Inflammatory macrophage (primary cell): ENCODE measurements at regions not wholly inside any gene's neighbourhood (a gene's known extent, or its start where the extent isn't known, plus 50 kb on each side); places are given as distances from the start of the nearest gene placed in this dataset.

Experiments
- DNase-seq, 2 donors: peaks; one replicate each; pipeline ENCODE4 v3.0.0-alpha.2; 2020 to 2022

DNA sequence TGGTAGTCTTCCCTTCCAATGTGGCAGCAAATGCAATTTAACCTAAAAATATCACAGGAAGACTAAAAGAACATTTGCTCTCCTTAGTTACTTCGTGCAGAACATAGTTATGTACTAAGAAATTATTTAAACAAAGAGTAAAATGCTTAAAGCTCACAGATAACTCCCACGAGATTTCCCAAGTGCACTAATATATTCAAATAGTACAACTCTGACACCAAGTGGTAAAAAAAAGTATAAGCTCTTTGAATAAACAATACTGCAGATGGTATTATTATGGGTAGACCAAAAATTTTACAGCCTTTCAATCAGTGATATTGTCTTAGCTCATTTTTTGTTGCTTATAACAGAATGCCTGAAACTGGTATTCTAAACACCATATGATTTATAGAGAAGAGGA is 52.8 kb upstream of the FILIP1 start:
- DNase-seq = peak in 1 of 2 donors; percentile 13

GRCh38 chr6:75550544-75551167 is 51.0 kb upstream of the SENP6 start:
- DNase-seq = no peak

GRCh38 chr6:75551367-75551952 is 50.2 kb upstream of the SENP6 start:
- DNase-seq = no peak
